DND-41 (cell line): ENCODE measurements at regions not wholly inside any gene's neighbourhood (a gene's known extent, or its start where the extent isn't known, plus 50 kb on each side); places are given as distances from the start of the nearest gene placed in this dataset.

Source experiments
- ATAC-seq: fragments of 200-7000 bp; cut with Tn5 transposase; 3 replicates; pipeline ENCODE4 v1.9.1; 2021; ENCODE audit warnings: low read depth; ENCODE audit not compliant: insufficient read depth
- DNase-seq: peaks from one replicate; pipeline ENCODE4 v3.0.0-alpha.2; 2020
- H2AFZ ChIP-seq: 2 replicates; pipeline ENCODE4 v1.6.0; 2012; ENCODE audit warnings: low read depth, low read length
- H3K27ac ChIP-seq: 2 replicates; pipeline ENCODE4 v1.5.1; 2012; ENCODE audit warnings: low read length, inconsistent platforms
- H3K27me3 ChIP-seq: fragments of 200-600 bp; sonication (generic); 2 replicates; pipeline ENCODE4 v1.6.0; 2012; ENCODE audit warnings: low read length, mild to moderate bottlenecking, inconsistent platforms; ENCODE audit not compliant: insufficient read depth, poor library complexity
- H3K36me3 ChIP-seq: 2 replicates; pipeline ENCODE4 v1.5.1; 2012; ENCODE audit warnings: low read length, inconsistent platforms; ENCODE audit not compliant: insufficient read depth
- H3K4me1 ChIP-seq: 2 replicates; pipeline ENCODE4 v1.5.1; 2012; ENCODE audit warnings: mild to moderate bottlenecking, low read length; ENCODE audit not compliant: insufficient read depth
- H3K4me2 ChIP-seq: 2 replicates; pipeline ENCODE4 v1.6.0; 2012; ENCODE audit warnings: mild to moderate bottlenecking, moderate library complexity, low read length, inconsistent platforms; ENCODE audit not compliant: insufficient read depth
- H3K4me3 ChIP-seq, 2 experiments: fragments of 200-600 bp in 1 of 2; shearing (Covaris generic) in 1 of 2; 2 replicates each; pipeline ENCODE4 v1.5.1; 2012 to 2016; ENCODE audit warnings: inconsistent platforms in 2 of 2, low read length in 2 of 2, mild to moderate bottlenecking in 2 of 2, low read depth in 1 of 2, moderate library complexity in 1 of 2
- H3K79me2 ChIP-seq: 2 replicates; pipeline ENCODE4 v1.6.0; 2012; ENCODE audit warnings: low read length, inconsistent platforms; ENCODE audit not compliant: insufficient read depth
- H3K9ac ChIP-seq: 2 replicates; pipeline ENCODE4 v1.6.0; 2012; ENCODE audit warnings: low read depth, mild to moderate bottlenecking, inconsistent platforms, low read length, moderate library complexity
- H3K9me3 ChIP-seq: 2 replicates; pipeline ENCODE4 v1.5.1; 2012; ENCODE audit warnings: low read length, moderate library complexity, mild to moderate bottlenecking, inconsistent platforms; ENCODE audit not compliant: insufficient read depth, severe bottlenecking
- H4K20me1 ChIP-seq: 2 replicates; pipeline ENCODE4 v1.6.0; 2012; ENCODE audit warnings: low read length; ENCODE audit not compliant: insufficient read depth
- EZH2 ChIP-seq: IDR thresholded peaks from 3 replicates; pipeline ENCODE4 v1.6.1; 2012; ENCODE audit warnings: borderline replicate concordance, low read depth, mild to moderate bottlenecking, moderate library complexity, low read length, inconsistent platforms; ENCODE audit not compliant: severe bottlenecking
- TF ChIP-seq, protein P1 (sequence below): IDR thresholded peaks from 2 replicates; pipeline ENCODE4 v1.5.1; 2012; ENCODE audit warnings: borderline replicate concordance, low read length, moderate library complexity, mild to moderate bottlenecking; ENCODE audit not compliant: poor library complexity, severe bottlenecking; ENCODE audit errors: extremely low read depth

DNA sequence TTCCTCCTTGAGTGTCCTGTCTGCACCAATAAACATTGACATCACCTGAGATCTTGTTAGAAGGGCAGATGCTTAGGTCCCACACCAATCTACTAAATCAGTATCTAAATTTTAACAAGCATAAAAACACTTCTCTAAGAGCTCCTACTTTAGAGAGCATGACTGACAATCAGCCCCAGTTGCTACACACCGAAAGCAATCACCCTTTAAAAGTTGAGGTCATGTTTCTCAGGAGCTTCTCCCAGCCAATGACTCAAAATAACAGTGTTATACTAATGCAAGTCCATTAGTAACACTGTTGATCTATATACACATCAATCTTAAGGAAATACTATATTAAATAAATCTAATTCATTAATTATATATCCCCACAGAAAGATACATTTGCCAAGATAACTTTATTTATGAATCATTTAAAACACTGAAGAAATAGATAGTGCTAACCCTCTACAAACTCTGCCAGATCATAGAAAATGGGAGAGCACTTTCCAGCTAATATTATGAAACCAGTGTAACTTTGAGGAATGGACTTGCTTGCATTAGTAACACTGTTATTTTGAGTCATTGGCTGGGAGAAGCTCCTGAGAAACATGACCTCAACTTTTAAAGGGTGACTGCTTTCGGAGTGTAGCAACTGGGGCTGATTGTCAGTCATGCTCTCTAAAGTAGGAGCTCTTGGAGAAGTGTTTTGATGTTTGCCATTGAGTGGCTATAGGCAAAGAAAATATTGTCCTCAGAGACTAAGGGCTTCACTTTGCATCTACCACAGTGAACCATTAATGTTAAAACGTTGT lies 109.8 kb upstream of the HDX start:
- H3K4me3 ChIP-seq, result no peak overlapping the region
- ATAC-seq, result no peak
- TF ChIP-seq, protein P1, sequence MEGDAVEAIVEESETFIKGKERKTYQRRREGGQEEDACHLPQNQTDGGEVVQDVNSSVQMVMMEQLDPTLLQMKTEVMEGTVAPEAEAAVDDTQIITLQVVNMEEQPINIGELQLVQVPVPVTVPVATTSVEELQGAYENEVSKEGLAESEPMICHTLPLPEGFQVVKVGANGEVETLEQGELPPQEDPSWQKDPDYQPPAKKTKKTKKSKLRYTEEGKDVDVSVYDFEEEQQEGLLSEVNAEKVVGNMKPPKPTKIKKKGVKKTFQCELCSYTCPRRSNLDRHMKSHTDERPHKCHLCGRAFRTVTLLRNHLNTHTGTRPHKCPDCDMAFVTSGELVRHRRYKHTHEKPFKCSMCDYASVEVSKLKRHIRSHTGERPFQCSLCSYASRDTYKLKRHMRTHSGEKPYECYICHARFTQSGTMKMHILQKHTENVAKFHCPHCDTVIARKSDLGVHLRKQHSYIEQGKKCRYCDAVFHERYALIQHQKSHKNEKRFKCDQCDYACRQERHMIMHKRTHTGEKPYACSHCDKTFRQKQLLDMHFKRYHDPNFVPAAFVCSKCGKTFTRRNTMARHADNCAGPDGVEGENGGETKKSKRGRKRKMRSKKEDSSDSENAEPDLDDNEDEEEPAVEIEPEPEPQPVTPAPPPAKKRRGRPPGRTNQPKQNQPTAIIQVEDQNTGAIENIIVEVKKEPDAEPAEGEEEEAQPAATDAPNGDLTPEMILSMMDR, result no peak
- no peak for TF ChIP-seq EZH2

DNA sequence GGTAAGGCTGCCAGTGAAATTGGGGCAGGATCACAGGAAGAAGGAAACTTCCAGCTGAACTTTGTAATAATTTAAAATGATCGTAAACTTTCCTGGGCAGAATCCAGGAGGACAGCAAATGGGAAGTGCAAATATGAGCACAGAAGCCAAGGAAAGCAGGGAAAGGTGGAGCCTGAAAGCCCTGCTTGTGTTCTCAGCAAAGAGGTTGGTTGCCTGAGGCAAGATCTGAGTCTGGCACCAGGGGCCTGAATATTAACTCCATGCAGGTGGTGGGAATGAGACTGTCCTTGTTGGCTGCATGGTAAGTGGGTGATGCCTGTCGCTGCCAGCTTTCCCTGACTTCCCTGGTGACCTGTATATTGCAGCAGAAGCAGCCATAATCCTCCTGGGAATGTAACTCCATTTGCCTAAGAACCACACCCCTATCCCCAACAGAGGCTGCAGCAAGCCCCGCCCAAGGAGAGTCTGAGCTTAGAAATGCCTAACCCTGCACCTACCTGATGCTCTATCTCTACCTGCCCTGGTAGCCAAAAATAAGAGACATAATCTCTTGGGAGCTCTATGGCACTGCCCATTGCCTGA lies 132.0 kb upstream of the HDX start:
- H3K27ac ChIP-seq, result no peak overlapping the region
- no peaks in the 10 kb centered on the region for H3K36me3 ChIP-seq
- H3K4me3 ChIP-seq, result no peak overlapping the region
- no peak for ATAC-seq
- no peaks in the 10 kb centered on the region for H3K4me1 ChIP-seq
- H3K27me3 ChIP-seq, result no peaks in the 10 kb centered on the region
- no peak overlapping the region for H3K9ac ChIP-seq
- no peak for TF ChIP-seq EZH2
- TF ChIP-seq, protein P1, result no peak
- H3K9me3 ChIP-seq, result no peaks in the 10 kb centered on the region
- H3K79me2 ChIP-seq, result no peaks in the 10 kb centered on the region
- no peak overlapping the region for H3K4me2 ChIP-seq
- DNase-seq, result no peak
- H2AFZ ChIP-seq, result no peak overlapping the region
- no peaks in the 10 kb centered on the region for H4K20me1 ChIP-seq

More for the DNA sequence above, 109.8 kb upstream of the HDX start:
- H3K27ac ChIP-seq, result no peak overlapping the region
- H3K4me1 ChIP-seq, result no peaks in the 10 kb centered on the region
- H3K79me2 ChIP-seq, result no peaks in the 10 kb centered on the region
- H3K9me3 ChIP-seq, result no peaks in the 10 kb centered on the region
- no peaks in the 10 kb centered on the region for H4K20me1 ChIP-seq
- no peak overlapping the region for H3K4me2 ChIP-seq
- no peak for DNase-seq
- H3K9ac ChIP-seq, result no peak overlapping the region
- no peak overlapping the region for H2AFZ ChIP-seq
- H3K36me3 ChIP-seq, result no peaks in the 10 kb centered on the region
- no peaks in the 10 kb centered on the region for H3K27me3 ChIP-seq

DNA sequence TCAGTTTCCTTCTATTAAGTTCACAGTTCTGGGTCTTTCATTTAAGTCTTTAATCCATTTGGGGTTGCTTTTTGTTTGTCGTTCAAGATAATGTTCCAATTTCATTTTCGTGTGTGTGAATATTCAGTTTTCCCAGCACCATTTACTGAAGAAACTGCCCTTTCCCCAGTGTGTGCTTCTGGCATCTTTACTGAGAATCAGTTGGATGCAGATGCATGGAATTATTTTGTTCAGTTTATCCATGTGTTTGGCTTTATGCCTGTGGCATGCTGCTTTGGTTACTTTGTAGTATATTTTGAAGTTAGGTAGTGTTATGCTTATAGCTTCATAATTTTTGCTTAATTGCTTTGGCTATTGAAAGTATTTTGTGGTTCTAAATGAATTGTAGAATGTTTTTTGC lies 163.8 kb upstream of the HDX start:
- no peaks in the 10 kb centered on the region for H3K4me1 ChIP-seq
- no peak overlapping the region for H3K27ac ChIP-seq
- H3K9ac ChIP-seq, result no peak overlapping the region
- no peak overlapping the region for H3K4me2 ChIP-seq
- no peaks in the 10 kb centered on the region for H3K79me2 ChIP-seq
- no peaks in the 10 kb centered on the region for H4K20me1 ChIP-seq
- no peaks in the 10 kb centered on the region for H3K9me3 ChIP-seq
- no peaks in the 10 kb centered on the region for H3K36me3 ChIP-seq
- no peaks in the 10 kb centered on the region for H3K27me3 ChIP-seq
- H3K4me3 ChIP-seq, result no peak overlapping the region
- TF ChIP-seq EZH2, result no peak
- TF ChIP-seq, protein P1, result no peak
- no peak for DNase-seq
- no peak for ATAC-seq
- H2AFZ ChIP-seq, result no peak overlapping the region
